ENCODE measurements at regions not wholly inside any gene's neighbourhood (a gene's known extent, or its start where the extent isn't known, plus 50 kb on each side); places are given as distances from the start of the nearest gene placed in this dataset.

GRCh38 chr6:40805336-40805735 lies 218.2 kb upstream of the LRFN2 start:
- Histone ChIP-seq H3K18ac (ENCODE audit: extremely low read depth, low read length) (no peak overlapping the region), H3K23ac (ENCODE audit: insufficient read length) (no peak overlapping the region), H3K36me3 (ENCODE audit: control insufficient read depth in 2 of 4, insufficient read depth in 4 of 4, low read length in 3 of 4) (no peaks in the 10 kb centered on the region), H3K79me2 (ENCODE audit: control insufficient read depth in 1 of 2, insufficient read depth in 2 of 2, low read length in 2 of 2) (no peaks in the 10 kb centered on the region), H3K4me1 (replicated peaks in 1 of 4; ENCODE audit: control insufficient read depth in 3 of 4, insufficient read depth in 4 of 4, low read length in 3 of 4) (peaks cover 0 to 2% (median 0%) of the 10 kb centered on the region in 4 experiments; a peak in 2 of 7 replicates), H3K27ac (ENCODE audit: low read depth, low read length) (no peak overlapping the region), H2BK20ac (ENCODE audit: low read length) (peak overlapping the region; percentile 48; the same call in 1 of the 2 replicates), H3K4me3 (ENCODE audit: extremely low read depth in 1 of 4, insufficient read depth in 2 of 4, low read depth in 3 of 4, low read length in 4 of 4) (no peak overlapping the region), H3K9ac (replicated peaks in 1 of 4; ENCODE audit: extremely low read depth in 1 of 4, low read depth in 3 of 4, low read length in 3 of 4) (no peak overlapping the region), H4K91ac (replicated peaks; ENCODE audit: insufficient read length, low read length) (no peak overlapping the region), H2BK15ac (ENCODE audit: low read length) (no peak overlapping the region), H3K79me1 (ENCODE audit: low read depth, low read length) (no peaks in the 10 kb centered on the region), H3K4ac (replicated peaks; ENCODE audit: insufficient read length, low read depth, low read length) (no peak overlapping the region), H3K23me2 (ENCODE audit: low read depth, low read length) (no peaks in the 10 kb centered on the region), H4K8ac (ENCODE audit: extremely low read depth, insufficient read depth, low read length) (no peak overlapping the region), H3K4me2 (ENCODE audit: insufficient read depth in 1 of 2, low read depth in 2 of 2, low read length in 2 of 2) (no peak overlapping the region), H2AFZ (ENCODE audit: low read length) (no peak overlapping the region), H3K14ac (ENCODE audit: insufficient read length) (no peak overlapping the region), H2BK120ac (replicated peaks; ENCODE audit: low read depth, low read length) (no peak overlapping the region), H3K9me3 (ENCODE audit: insufficient read depth in 2 of 2, low read depth in 1 of 2, low read length in 1 of 2) (no peaks in the 10 kb centered on the region), H2AK5ac (ENCODE audit: low read depth, low read length) (no peak overlapping the region), H3K56ac (replicated peaks; ENCODE audit: insufficient read length, low read depth, low read length) (no peak overlapping the region), H3K27me3 (replicated peaks in 1 of 4; ENCODE audit: control insufficient read depth in 3 of 4, extremely low read depth in 1 of 4, insufficient read depth in 3 of 4, low read length in 3 of 4) (no peaks in the 10 kb centered on the region), H2BK12ac (ENCODE audit: low read depth, low read length) (peak overlapping the region; percentile 50; the same call in 1 of the 2 replicates), H4K5ac (ENCODE audit: insufficient read length, low read depth, low read length) (no peak overlapping the region), H4K20me1 (replicated peaks in 1 of 2; ENCODE audit: control insufficient read depth in 1 of 2, insufficient read depth in 2 of 2, low read length in 2 of 2) (no peaks in the 10 kb centered on the region), H2BK5ac (ENCODE audit: low read depth, low read length) (no peak overlapping the region)
- TF ChIP-seq TAF1 (IDR thresholded peaks at IDR 0.05; ENCODE audit: low read depth, low read length) = no peak
- no peak for TF ChIP-seq RFX5 (IDR thresholded peaks at IDR 0.05; ENCODE audit: borderline replicate concordance, low read depth, low read length)
- no peak for TF ChIP-seq ASH2L (IDR thresholded peaks at IDR 0.05; ENCODE audit: low read length)
- no peak for TF ChIP-seq NANOG (IDR thresholded peaks at IDR 0.05; ENCODE audit: insufficient read depth, low read depth, low read length, poor library complexity, severe bottlenecking)
- TF ChIP-seq TAF7 (optimal IDR thresholded peaks at IDR 0.05; ENCODE audit: borderline replicate concordance, low read depth, low read length) = no peak
- TF ChIP-seq SIX5 (IDR thresholded peaks at IDR 0.05; ENCODE audit: low read depth, low read length) = no peak
- TF ChIP-seq POU5F1 (IDR thresholded peaks at IDR 0.05; ENCODE audit: low read depth, low read length) = no peak
- TF ChIP-seq CEBPB (IDR thresholded peaks at IDR 0.05; ENCODE audit: low read depth, low read length) = no peak
- TF ChIP-seq SUZ12 (IDR thresholded peaks at IDR 0.05; ENCODE audit: low read length) = no peak
- TF ChIP-seq SRF (IDR thresholded peaks at IDR 0.05; ENCODE audit: low read depth, low read length) = no peak
- no peak for TF ChIP-seq MAX (IDR thresholded peaks at IDR 0.05)
- no peak for TF ChIP-seq CBX8 (IDR thresholded peaks at IDR 0.05; ENCODE audit: borderline replicate concordance, low read depth, low read length)
- no peak for TF ChIP-seq CBX5 (IDR thresholded peaks at IDR 0.05; ENCODE audit: low read depth, low read length)
- no peak for TF ChIP-seq TBP (IDR thresholded peaks at IDR 0.05; ENCODE audit: low read depth, low read length)
- no peak for TF ChIP-seq TEAD4 (IDR thresholded peaks at IDR 0.05; ENCODE audit: low read depth, low read length)
- TF ChIP-seq TCF12 (IDR thresholded peaks at IDR 0.05; ENCODE audit: low read depth, low read length) = no peak
- CTCF ChIA-PET (ENCODE audit: partially characterized antibody) = interaction anchor here (0.6 to 3.4 kb wide), 29 partner anchors 10 to 1453 kb away, joined by 3 to 24 read pairs (median 4); no protein-coding TSS in a partner anchor
- WGBS, 2 experiments (ENCODE audit: extremely low coverage in 1 of 2, insufficient coverage in 1 of 2, insufficient read length in 1 of 2, insufficient replicate concordance in 2 of 2, low coverage in 1 of 2, low lambda C conversion rate in 2 of 2, missing lambda C conversion rate in 1 of 2) = 86% methylated on average over 4 of the region's 4 CpGs; no CpG with 5 or more reads in 1 of the 2 experiments
- FAIRE-seq (no peak), DNase-seq (ENCODE audit: low read depth in 1 of 2, low spot score in 2 of 2) (no peak)
- POLR2A ChIA-PET (ENCODE audit: partially characterized antibody) = no interaction called here
